ENCODE measurements at regions not wholly inside any gene's neighbourhood (a gene's known extent, or its start where the extent isn't known, plus 50 kb on each side); places are given as distances from the start of the nearest gene placed in this dataset.

DNA sequence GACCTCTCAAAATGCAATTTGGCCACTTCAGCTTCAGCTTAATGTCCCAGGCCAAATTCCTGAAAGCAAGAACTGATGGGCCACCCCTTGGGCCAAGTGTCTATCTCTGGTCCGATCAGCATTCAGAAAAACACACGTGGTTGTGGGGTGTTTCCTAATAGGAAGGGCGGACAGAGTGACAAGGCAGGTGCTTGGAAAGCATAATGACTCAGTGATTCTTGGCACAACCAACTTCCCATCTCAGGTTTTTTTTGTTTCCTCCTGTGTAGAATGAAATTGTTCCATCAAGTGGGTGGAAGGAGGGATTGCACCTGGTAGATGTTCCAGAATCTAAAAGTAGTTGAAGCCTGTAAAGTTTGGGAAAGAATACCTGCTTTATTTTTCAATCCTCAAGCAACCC, 155.6 kb downstream of the HS3ST2 start:
- no peak for TF ChIP-seq EZH2 (IDR thresholded peaks at IDR 0.05; ENCODE audit: borderline replicate concordance, low read length)
- TF ChIP-seq, protein P1, sequence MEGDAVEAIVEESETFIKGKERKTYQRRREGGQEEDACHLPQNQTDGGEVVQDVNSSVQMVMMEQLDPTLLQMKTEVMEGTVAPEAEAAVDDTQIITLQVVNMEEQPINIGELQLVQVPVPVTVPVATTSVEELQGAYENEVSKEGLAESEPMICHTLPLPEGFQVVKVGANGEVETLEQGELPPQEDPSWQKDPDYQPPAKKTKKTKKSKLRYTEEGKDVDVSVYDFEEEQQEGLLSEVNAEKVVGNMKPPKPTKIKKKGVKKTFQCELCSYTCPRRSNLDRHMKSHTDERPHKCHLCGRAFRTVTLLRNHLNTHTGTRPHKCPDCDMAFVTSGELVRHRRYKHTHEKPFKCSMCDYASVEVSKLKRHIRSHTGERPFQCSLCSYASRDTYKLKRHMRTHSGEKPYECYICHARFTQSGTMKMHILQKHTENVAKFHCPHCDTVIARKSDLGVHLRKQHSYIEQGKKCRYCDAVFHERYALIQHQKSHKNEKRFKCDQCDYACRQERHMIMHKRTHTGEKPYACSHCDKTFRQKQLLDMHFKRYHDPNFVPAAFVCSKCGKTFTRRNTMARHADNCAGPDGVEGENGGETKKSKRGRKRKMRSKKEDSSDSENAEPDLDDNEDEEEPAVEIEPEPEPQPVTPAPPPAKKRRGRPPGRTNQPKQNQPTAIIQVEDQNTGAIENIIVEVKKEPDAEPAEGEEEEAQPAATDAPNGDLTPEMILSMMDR (IDR thresholded peaks at IDR 0.05; ENCODE audit: low read length): no peak
